A549 (cell line): ENCODE measurements at regions not wholly inside any gene's neighbourhood (a gene's known extent, or its start where the extent isn't known, plus 50 kb on each side); places are given as distances from the start of the nearest gene placed in this dataset.

Experiments used
- ATAC-seq, 2 experiments: fragments of 200-7000 bp in 1 of 2; fragments of >200 bp in 1 of 2; cut with Nextera tagmentation in 1 of 2; cut with Tn5 transposase in 1 of 2; 3 replicates each; pipeline versions ENCODE4 v1.8.0 to v1.9.1; 2018 to 2020; ENCODE audit warnings: mild to moderate bottlenecking in 1 of 2, moderate library complexity in 1 of 2
- CTCF ChIA-PET: fragments of 300-600 bp; sonication (Branson Sonifier 250); formaldehyde crosslinking; extraction: SDS; loops from one replicate; lab custom pipeline; 2021; ENCODE audit warnings: antibody characterized with exemption, inconsistent platforms; lab: Yijun Ruan, JAX
- POLR2A ChIA-PET: fragments of 350-600 bp; formaldehyde crosslinking; extraction: SDS; loops from one replicate; lab custom pipeline; 2021; ENCODE audit warnings: antibody characterized with exemption, inconsistent platforms; lab: Yijun Ruan, JAX
- DNase-seq, 2 experiments: peaks; one replicate each; pipeline versions ENCODE4 v3.0.0 to v3.0.0-alpha.2; 2011 to 2016; ENCODE audit warnings: low read depth in 1 of 2, low spot score in 1 of 2
- FAIRE-seq: peaks from 2 replicates; lab custom pipeline; 2011; peaks lifted over from hg19 to GRCh38; lab: Jason Lieb, UNC
- H3K27ac ChIP-seq, 2 experiments: fragments of >200 bp; sonication (Bioruptor Twin); formaldehyde crosslinking; 3 replicates each; pipeline ENCODE4 v1.5.1; 2016 to 2017
- H3K4me1 ChIP-seq: fragments of >200 bp; sonication (Bioruptor Twin); formaldehyde crosslinking; 3 replicates; pipeline ENCODE4 v1.6.1; 2016
- H3K4me2 ChIP-seq: fragments of >200 bp; sonication (Bioruptor Twin); formaldehyde crosslinking; 3 replicates; pipeline ENCODE4 v1.6.1; 2016
- H3K4me3 ChIP-seq: fragments of >200 bp; sonication (Bioruptor Twin); formaldehyde crosslinking; 3 replicates; pipeline ENCODE4 v1.5.1; 2016
- H3K9me3 ChIP-seq: fragments of >200 bp; sonication (Bioruptor Twin); formaldehyde crosslinking; 3 replicates; pipeline ENCODE4 v1.6.1; 2016
- ATOH8 ChIP-seq: fragments of 250-450 bp; sonication (Bioruptor Pico); IDR thresholded peaks from 2 replicates; pipeline ENCODE4 v1.5.0; 2020; ENCODE audit warnings: low read depth, mild to moderate bottlenecking, moderate library complexity
- BHLHE40 ChIP-seq: IDR thresholded peaks from 2 replicates; pipeline ENCODE4 v1.6.1; 2012; ENCODE audit warnings: low read depth, low read length, inconsistent platforms
- CBX2 ChIP-seq: fragments of 200-600 bp; sonication (generic); IDR thresholded peaks from 2 replicates; pipeline ENCODE4 v1.6.1; 2016; ENCODE audit warnings: low read depth, mild to moderate bottlenecking, borderline replicate concordance
- CBX8 ChIP-seq: fragments of 200-600 bp; sonication (generic); IDR thresholded peaks from 2 replicates; pipeline ENCODE4 v1.6.1; 2016
- ELK1 ChIP-seq: fragments of 150-350 bp; IDR thresholded peaks from 2 replicates; pipeline ENCODE4 v1.6.1; 2014; ENCODE audit warnings: low read depth, mild to moderate bottlenecking, low read length
- EP300 ChIP-seq, 2 experiments: fragments of >200 bp; sonication (Bioruptor Twin); formaldehyde crosslinking; IDR thresholded peaks; 2 replicates in 1 of 2; 3 replicates in 1 of 2; pipeline ENCODE4 v1.6.1; 2016 to 2017
- FOSB ChIP-seq: fragments of 250-450 bp; sonication (Bioruptor Pico); IDR thresholded peaks from 2 replicates; pipeline ENCODE4 v1.5.0; 2020; ENCODE audit warnings: mild to moderate bottlenecking, moderate library complexity
- HDAC2 ChIP-seq: fragments of 200-600 bp; sonication (generic); IDR thresholded peaks from 2 replicates; pipeline ENCODE4 v1.6.1; 2016
- HES2 ChIP-seq: fragments of >200 bp; sonication (Bioruptor Twin); formaldehyde crosslinking; IDR thresholded peaks from 2 replicates; pipeline ENCODE4 v1.6.1; 2016
- HMGXB4 ChIP-seq: fragments of 250-450 bp; sonication (Bioruptor Pico); IDR thresholded peaks from 2 replicates; pipeline ENCODE4 v1.5.0; 2021; ENCODE audit warnings: mild to moderate bottlenecking, moderate library complexity, borderline replicate concordance
- HOXA7 ChIP-seq: fragments of 250-450 bp; sonication (Bioruptor Pico); IDR thresholded peaks from 2 replicates; pipeline ENCODE4 v1.5.0; 2020; ENCODE audit warnings: mild to moderate bottlenecking, moderate library complexity
- HOXB13 ChIP-seq: fragments of 250-450 bp; sonication (Bioruptor Pico); IDR thresholded peaks from 2 replicates; pipeline ENCODE4 v1.5.0; 2020; ENCODE audit warnings: low read depth, mild to moderate bottlenecking, moderate library complexity
- JUN ChIP-seq, 2 experiments: fragments of >200 bp; sonication (Bioruptor Twin); formaldehyde crosslinking; IDR thresholded peaks; 2 replicates in 1 of 2; 3 replicates in 1 of 2; pipeline ENCODE4 v1.6.1; 2016 to 2017
- MAX ChIP-seq: IDR thresholded peaks from 2 replicates; pipeline ENCODE4 v1.6.1; 2012
- MAZ ChIP-seq: fragments of 150-350 bp; IDR thresholded peaks from 2 replicates; pipeline ENCODE4 v1.6.1; 2014; ENCODE audit warnings: antibody characterized with exemption, low read depth, low read length, borderline replicate concordance
- MYC ChIP-seq: IDR thresholded peaks from 2 replicates; pipeline ENCODE4 v1.6.1; 2012; ENCODE audit warnings: mild to moderate bottlenecking, inconsistent platforms, low read length, improper control_type of control experiment, borderline replicate concordance
- PBX3 ChIP-seq: IDR thresholded peaks from 2 replicates; pipeline ENCODE4 v1.6.1; 2012
- PHF8 ChIP-seq: fragments of 200-600 bp; sonication (generic); IDR thresholded peaks from 2 replicates; pipeline ENCODE4 v1.6.1; 2016; ENCODE audit warnings: low read depth, mild to moderate bottlenecking, antibody characterized with exemption, moderate library complexity, borderline replicate concordance
- RARB ChIP-seq: fragments of 250-450 bp; sonication (Bioruptor Pico); IDR thresholded peaks from 2 replicates; pipeline ENCODE4 v1.8.0; 2021; ENCODE audit warnings: mild to moderate bottlenecking, moderate library complexity
- RNF2 ChIP-seq: fragments of 200-600 bp; sonication (generic); IDR thresholded peaks from 2 replicates; pipeline ENCODE4 v1.6.1; 2016; ENCODE audit warnings: low read depth, mild to moderate bottlenecking, antibody characterized with exemption, moderate library complexity, borderline replicate concordance
- TP53 ChIP-seq: fragments of 250-450 bp; sonication (Bioruptor Pico); IDR thresholded peaks from 2 replicates; pipeline ENCODE4 v1.5.0; 2021; ENCODE audit warnings: mild to moderate bottlenecking, moderate library complexity
- ZC3H11A ChIP-seq: fragments of 450-650 bp; IDR thresholded peaks from 2 replicates; pipeline ENCODE4 v1.6.1; 2014; ENCODE audit warnings: antibody characterized with exemption, mild to moderate bottlenecking
- ZFP36 ChIP-seq: fragments of 450-650 bp; IDR thresholded peaks from 2 replicates; pipeline ENCODE4 v1.6.1; 2014; ENCODE audit warnings: borderline replicate concordance; ENCODE audit not compliant: partially characterized antibody
- ZNF302 ChIP-seq: fragments of 250-450 bp; sonication (Bioruptor Pico); IDR thresholded peaks from 2 replicates; pipeline ENCODE4 v1.9.0; 2021; ENCODE audit warnings: inconsistent platforms, mild to moderate bottlenecking, moderate library complexity
- WGBS: methylation state at CpG from one replicate; pipeline ENCODE4 v1.1.6; 2017; ENCODE audit errors: missing lambda C conversion rate; 5-methylcytosine and 5-hydroxymethylcytosine counted together

- DNase-seq (no peak), FAIRE-seq (no peak), ATAC-seq (no peak)
- Histone ChIP-seq H3K4me1 (no peaks in the 10 kb centered on the region), H3K4me2 (no peak overlapping the region), H3K27ac (no peak overlapping the region), H3K4me3 (no peak overlapping the region), H3K9me3 (no peaks in the 10 kb centered on the region)
- 5% methylated on average over 8 of the region's 8 CpGs for WGBS
- ChIA-PET POLR2A (no interaction called here), CTCF (no interaction called here)
- TF ChIP-seq ATOH8 (CRISPR knock-in tag): no peak
- TF ChIP-seq FOSB (CRISPR knock-in tag): no peak
- TF ChIP-seq ZC3H11A: no peak
- no peak for TF ChIP-seq ZNF302 (CRISPR knock-in tag)
Measured at GRCh38 chr18:41681138-41681880, 273.7 kb upstream of the PIK3C3 start.

- ChIA-PET POLR2A (no interaction called here), CTCF (no interaction called here)
- no peak for DNase-seq
- WGBS: 11% methylated on average over 7 of the region's 7 CpGs
- Histone ChIP-seq H3K27ac (no peak overlapping the region), H3K9me3 (no peaks in the 10 kb centered on the region), H3K4me3 (no peak overlapping the region), H3K4me1 (no peaks in the 10 kb centered on the region), H3K4me2 (no peak overlapping the region)
- no peak for TF ChIP-seq PBX3
- TF ChIP-seq HMGXB4 (CRISPR knock-in tag): no peak
- no peak for TF ChIP-seq BHLHE40
- no peak for TF ChIP-seq CBX8
- no peak for TF ChIP-seq CBX2
- TF ChIP-seq MAX: no peak
- TF ChIP-seq ZNF302 (CRISPR knock-in tag): no peak
- TF ChIP-seq RNF2: no peak
- TF ChIP-seq HOXA7 (CRISPR knock-in tag): no peak
- TF ChIP-seq ATOH8 (CRISPR knock-in tag): no peak
- no peak for TF ChIP-seq HES2
- no peak for TF ChIP-seq PHF8
- TF ChIP-seq MAZ: no peak
- TF ChIP-seq EP300 (IDR thresholded peaks at IDR 0.05): no peak
- no peak for ATAC-seq
- FAIRE-seq: no peak
Measured at GRCh38 chr18:41674506-41674905, 280.5 kb upstream of the PIK3C3 start.

GRCh38 chr18:41666231-41666630 is 288.8 kb upstream of the PIK3C3 start:
- ATAC-seq (no peak), FAIRE-seq (no peak), DNase-seq (no peak)
- POLR2A ChIA-PET: no interaction called here
- H3K4me3 ChIP-seq: no peak overlapping the region
- no peak overlapping the region for H3K4me2 ChIP-seq
- H3K27ac ChIP-seq: no peak overlapping the region
- TF ChIP-seq TP53 (CRISPR knock-in tag): no peak
- no peak for TF ChIP-seq EP300 (IDR thresholded peaks at IDR 0.05)
- no peak for TF ChIP-seq HOXB13 (CRISPR knock-in tag)
- no peak for TF ChIP-seq FOSB (CRISPR knock-in tag)
- no peak for TF ChIP-seq RNF2
- TF ChIP-seq ZFP36: no peak
- TF ChIP-seq CBX8: no peak
- TF ChIP-seq MYC: no peak
- no peak for TF ChIP-seq ZC3H11A
- no peak for TF ChIP-seq PBX3
- TF ChIP-seq ELK1: no peak
- TF ChIP-seq JUN (IDR thresholded peaks at IDR 0.05): no peak
- TF ChIP-seq HDAC2: no peak
- no peak for TF ChIP-seq RARB (CRISPR knock-in tag)
- CTCF ChIA-PET: no interaction called here
- H3K4me1 ChIP-seq: no peaks in the 10 kb centered on the region
- H3K9me3 ChIP-seq: no peaks in the 10 kb centered on the region
